ENCODE measurements at regions not wholly inside any gene's neighbourhood (a gene's known extent, or its start where the extent isn't known, plus 50 kb on each side); places are given as distances from the start of the nearest gene placed in this dataset.

- Histone ChIP-seq H4K20me1 (ENCODE audit: insufficient read depth, low read length) (no peaks in the 10 kb centered on the region), H3K79me2 (ENCODE audit: insufficient read depth, low read length) (no peaks in the 10 kb centered on the region), H3K9me3 (ENCODE audit: low read length) (no peaks in the 10 kb centered on the region), H3K27me3 (ENCODE audit: control insufficient read depth in 1 of 2, insufficient read depth in 2 of 2, low read length in 2 of 2) (no peaks in the 10 kb centered on the region), H3K4me1 (ENCODE audit: insufficient read depth, low read length) (no peaks in the 10 kb centered on the region), H3K36me3 (replicated peaks in 1 of 2; ENCODE audit: control insufficient read depth in 1 of 2, insufficient read depth in 2 of 2, low read length in 2 of 2) (no peaks in the 10 kb centered on the region), H3K9ac (ENCODE audit: insufficient read depth, low read depth, low read length) (no peak overlapping the region), H3K4me3 (replicated peaks in 1 of 3; ENCODE audit: insufficient read depth in 1 of 3, low read depth in 2 of 3, low read length in 3 of 3) (no peak overlapping the region), H3K4me2 (ENCODE audit: low read depth, low read length) (no peak overlapping the region), H3K27ac (ENCODE audit: extremely low read length, insufficient read depth, low read length) (no peak overlapping the region), H2AFZ (ENCODE audit: low read length) (no peak overlapping the region)
- ChIA-PET CTCF (ENCODE audit: low intra/inter-chr PET ratio, low total read pairs) (no interaction called here), POLR2A (no interaction called here)
- ATAC-seq = no peak
- no peak for TF ChIP-seq ZBTB1 (CRISPR knock-in tag; IDR thresholded peaks at IDR 0.05; ENCODE audit: borderline replicate concordance)
- no peak for TF ChIP-seq ASH2L (IDR thresholded peaks at IDR 0.05; ENCODE audit: insufficient read length, low read depth, low read length)
- no peak for TF ChIP-seq TEF (CRISPR knock-in tag; IDR thresholded peaks at IDR 0.05)
- no peak for TF ChIP-seq ELF3 (CRISPR knock-in tag; IDR thresholded peaks at IDR 0.05)
- TF ChIP-seq ZNF329 (CRISPR knock-in tag; IDR thresholded peaks at IDR 0.05; ENCODE audit: low read depth) = no peak
- no peak for TF ChIP-seq BRF2 (CRISPR knock-in tag; IDR thresholded peaks at IDR 0.05)
- no peak for TF ChIP-seq GFI1 (CRISPR knock-in tag; IDR thresholded peaks at IDR 0.05; ENCODE audit: borderline replicate concordance)
- no peak for TF ChIP-seq TEAD3 (CRISPR knock-in tag; optimal IDR thresholded peaks at IDR 0.05; ENCODE audit: borderline replicate concordance)
- TF ChIP-seq E2F2 (CRISPR knock-in tag; IDR thresholded peaks at IDR 0.05; ENCODE audit: borderline replicate concordance) = no peak
- TF ChIP-seq FUBP1 (CRISPR knock-in tag; IDR thresholded peaks at IDR 0.05; ENCODE audit: borderline replicate concordance) = no peak
- TF ChIP-seq BATF2 (CRISPR knock-in tag; IDR thresholded peaks at IDR 0.05) = no peak
- no peak for TF ChIP-seq THAP11 (CRISPR knock-in tag; IDR thresholded peaks at IDR 0.05)
- TF ChIP-seq ZNF644 (CRISPR knock-in tag; IDR thresholded peaks at IDR 0.05; ENCODE audit: low read depth) = no peak
- no peak for TF ChIP-seq ZSCAN31 (CRISPR knock-in tag; IDR thresholded peaks at IDR 0.05; ENCODE audit: low read depth)
- TF ChIP-seq ATF7-NPFF (CRISPR knock-in tag; IDR thresholded peaks at IDR 0.05; ENCODE audit: low read depth) = no peak
- TF ChIP-seq TSC22D2 (CRISPR knock-in tag; IDR thresholded peaks at IDR 0.05; ENCODE audit: borderline replicate concordance) = no peak
- TF ChIP-seq PRMT3 (CRISPR knock-in tag; IDR thresholded peaks at IDR 0.05; ENCODE audit: borderline replicate concordance, low read depth) = no peak
- no peak for TF ChIP-seq NRL (CRISPR knock-in tag; IDR thresholded peaks at IDR 0.05; ENCODE audit: borderline replicate concordance)
- no TSS peak for BruUV-seq (replicated peaks)
- DNase-seq (ENCODE audit: low spot score) = no peak
- no peak for FAIRE-seq
- intact Hi-C loops (cut with micrococcal nuclease; ENCODE audit: unreplicated experiment) (no loop called here), in situ Hi-C loops (cut with HindIII; ENCODE audit: extremely low pct_ligation_motif_present, low pct_unique_long_range_greater_than_20kb) (no loop called here)
Measured at GRCh38 chr16:58912571-58912970, 178.5 kb upstream of the GOT2 start.

Measured in HepG2 (cell line).